Upper lobe of right lung (tissue), 1 donor: ENCODE measurements at regions not wholly inside any gene's neighbourhood (a gene's known extent, or its start where the extent isn't known, plus 50 kb on each side); places are given as distances from the start of the nearest gene placed in this dataset.

Experiments used
- ATAC-seq: fragments of 200-7000 bp; cut with Tn5 transposase; one replicate; pipeline ENCODE4 v1.9.1; 2020; ENCODE audit warnings: mild to moderate bottlenecking, moderate library complexity
- DNase-seq: peaks from one replicate; pipeline ENCODE4 v3.0.0-alpha.2; 2020
- H3K27ac ChIP-seq: fragments of 200-600 bp; one replicate; pipeline ENCODE4 v1.8.0; 2022
- H3K27me3 ChIP-seq: fragments of 200-600 bp; one replicate; pipeline ENCODE4 v1.8.0; 2022; ENCODE audit warnings: mild to moderate bottlenecking
- H3K36me3 ChIP-seq: fragments of 200-600 bp; one replicate; pipeline ENCODE4 v1.8.0; 2022
- H3K4me1 ChIP-seq: fragments of 200-600 bp; one replicate; pipeline ENCODE4 v1.8.0; 2022
- H3K4me3 ChIP-seq: fragments of 200-600 bp; one replicate; pipeline ENCODE4 v1.8.0; 2022; ENCODE audit warnings: mild to moderate bottlenecking
- H3K9me3 ChIP-seq: fragments of 200-600 bp; one replicate; pipeline ENCODE4 v1.8.0; 2022
- CTCF ChIP-seq: fragments of 200-600 bp; IDR thresholded peaks from one replicate; pipeline ENCODE4 v1.8.0; 2022; ENCODE audit warnings: antibody characterized with exemption
- intact Hi-C: fragments of 100-400 bp; cut with DNase I; formaldehyde crosslinking; loops from one replicate; pipeline ENCODE4 v1.11.0; 2022
- donor health status: DM: no; HTN: yes; CAD: no; lungs with severe emphysema.

GRCh38 chr14:100407376-100408102 is 84.4 kb downstream of the SLC25A47 start:
- TF ChIP-seq CTCF: no peak
- ATAC-seq: no peak
- peak; percentile 32 for DNase-seq
- no peaks in the 10 kb centered on the region for H3K27me3 ChIP-seq
- no peaks in the 10 kb centered on the region for H3K36me3 ChIP-seq
- H3K27ac ChIP-seq: no peak overlapping the region
- intact Hi-C loops: no loop called here
- peaks cover 12% of the 10 kb centered on the region for H3K4me1 ChIP-seq
- H3K9me3 ChIP-seq: no peaks in the 10 kb centered on the region
- no peak overlapping the region for H3K4me3 ChIP-seq

- no peak for TF ChIP-seq CTCF
- H3K36me3 ChIP-seq: no peaks in the 10 kb centered on the region
- H3K27ac ChIP-seq: no peak overlapping the region
- H3K4me1 ChIP-seq: peaks cover 12% of the 10 kb centered on the region
- H3K4me3 ChIP-seq: no peak overlapping the region
- intact Hi-C loops: no loop called here
- ATAC-seq (peak; percentile 68), DNase-seq (peak; percentile 62)
- H3K27me3 ChIP-seq: no peaks in the 10 kb centered on the region
- no peaks in the 10 kb centered on the region for H3K9me3 ChIP-seq
These were observed 85.3 kb downstream of the SLC25A47 start for GRCh38 chr14:100408350-100409002.

GRCh38 chr14:100409003-100409360 is 85.8 kb downstream of the SLC25A47 start:
- no peak overlapping the region for H3K27ac ChIP-seq
- peak; percentile 26 for DNase-seq
- H3K4me1 ChIP-seq: peaks cover 12% of the 10 kb centered on the region
- intact Hi-C loops: no loop called here
- H3K9me3 ChIP-seq: no peaks in the 10 kb centered on the region
- ATAC-seq: no peak
- no peak overlapping the region for H3K4me3 ChIP-seq
- H3K27me3 ChIP-seq: no peaks in the 10 kb centered on the region
- H3K36me3 ChIP-seq: no peaks in the 10 kb centered on the region
- TF ChIP-seq CTCF: no peak

GRCh38 chr14:100409651-100410050 is 86.5 kb downstream of the SLC25A47 start:
- no peaks in the 10 kb centered on the region for H3K36me3 ChIP-seq
- no peak overlapping the region for H3K27ac ChIP-seq
- H3K9me3 ChIP-seq: no peaks in the 10 kb centered on the region
- H3K4me3 ChIP-seq: no peak overlapping the region
- intact Hi-C loops: no loop called here
- H3K27me3 ChIP-seq: no peaks in the 10 kb centered on the region
- no peak for TF ChIP-seq CTCF
- no peak for ATAC-seq
- peaks cover 12% of the 10 kb centered on the region for H3K4me1 ChIP-seq
- no peak for DNase-seq

- ATAC-seq: no peak
- Histone ChIP-seq H3K4me3 (no peak overlapping the region), H3K27me3 (no peaks in the 10 kb centered on the region), H3K36me3 (no peaks in the 10 kb centered on the region), H3K4me1 (peaks cover 12% of the 10 kb centered on the region), H3K27ac (no peak overlapping the region), H3K9me3 (no peaks in the 10 kb centered on the region)
- no peak for TF ChIP-seq CTCF
- intact Hi-C loops: no loop called here
- no peak for DNase-seq
These were observed 87.0 kb downstream of the SLC25A47 start for GRCh38 chr14:100410056-100410565.
